ENCODE measurements at regions not wholly inside any gene's neighbourhood (a gene's known extent, or its start where the extent isn't known, plus 50 kb on each side); places are given as distances from the start of the nearest gene placed in this dataset.

DNA sequence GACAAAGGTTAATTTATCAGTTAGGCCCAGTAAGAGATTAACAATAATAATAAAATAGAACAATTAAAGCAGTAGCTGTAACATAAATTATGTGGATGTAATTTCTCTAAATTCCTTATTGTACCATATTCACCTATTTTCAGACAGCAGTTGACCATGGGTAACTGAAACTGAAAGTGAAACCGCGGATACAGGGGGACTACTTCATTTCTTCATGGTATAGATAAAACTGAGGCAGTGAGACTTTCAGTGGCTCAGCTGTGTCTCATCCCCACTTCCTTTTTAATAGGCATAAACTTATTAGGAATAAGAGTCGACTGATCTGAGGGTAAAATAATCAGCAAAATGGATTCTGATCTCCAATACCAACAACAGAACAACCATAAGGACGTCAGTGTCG is 174.0 kb upstream of the WWC1 start:
- no peaks in the 10 kb centered on the region for H3K9me2 ChIP-seq (ENCODE audit: low read depth, low read length)
- H3K36me3 ChIP-seq (ENCODE audit: insufficient read depth, low read length), result no peaks in the 10 kb centered on the region
- no peaks in the 10 kb centered on the region for H3K4me1 ChIP-seq (ENCODE audit: insufficient read depth, low read length, severe bottlenecking)
- no peak overlapping the region for H2AFZ ChIP-seq (ENCODE audit: low read length)
- TF ChIP-seq EZH2 (IDR thresholded peaks at IDR 0.05; ENCODE audit: borderline replicate concordance, low read length), result no peak
- TF ChIP-seq, protein P1, sequence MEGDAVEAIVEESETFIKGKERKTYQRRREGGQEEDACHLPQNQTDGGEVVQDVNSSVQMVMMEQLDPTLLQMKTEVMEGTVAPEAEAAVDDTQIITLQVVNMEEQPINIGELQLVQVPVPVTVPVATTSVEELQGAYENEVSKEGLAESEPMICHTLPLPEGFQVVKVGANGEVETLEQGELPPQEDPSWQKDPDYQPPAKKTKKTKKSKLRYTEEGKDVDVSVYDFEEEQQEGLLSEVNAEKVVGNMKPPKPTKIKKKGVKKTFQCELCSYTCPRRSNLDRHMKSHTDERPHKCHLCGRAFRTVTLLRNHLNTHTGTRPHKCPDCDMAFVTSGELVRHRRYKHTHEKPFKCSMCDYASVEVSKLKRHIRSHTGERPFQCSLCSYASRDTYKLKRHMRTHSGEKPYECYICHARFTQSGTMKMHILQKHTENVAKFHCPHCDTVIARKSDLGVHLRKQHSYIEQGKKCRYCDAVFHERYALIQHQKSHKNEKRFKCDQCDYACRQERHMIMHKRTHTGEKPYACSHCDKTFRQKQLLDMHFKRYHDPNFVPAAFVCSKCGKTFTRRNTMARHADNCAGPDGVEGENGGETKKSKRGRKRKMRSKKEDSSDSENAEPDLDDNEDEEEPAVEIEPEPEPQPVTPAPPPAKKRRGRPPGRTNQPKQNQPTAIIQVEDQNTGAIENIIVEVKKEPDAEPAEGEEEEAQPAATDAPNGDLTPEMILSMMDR (IDR thresholded peaks at IDR 0.05; ENCODE audit: low read length), result no peak
- H3K79me2 ChIP-seq (ENCODE audit: insufficient read depth, low read length), result no peaks in the 10 kb centered on the region
- no peaks in the 10 kb centered on the region for H3F3A ChIP-seq (ENCODE audit: insufficient read depth, low read length)
- H3K27me3 ChIP-seq (ENCODE audit: insufficient read depth, low read length), result no peaks in the 10 kb centered on the region
- no peak overlapping the region for H3K4me2 ChIP-seq (ENCODE audit: low read length)
- no peak overlapping the region for H3K27ac ChIP-seq (ENCODE audit: low read depth, low read length, poor library complexity, severe bottlenecking)
- no peaks in the 10 kb centered on the region for H4K20me1 ChIP-seq (ENCODE audit: insufficient read depth, low read length)
- H3K9ac ChIP-seq (ENCODE audit: low read length), result no peak overlapping the region
- no peaks in the 10 kb centered on the region for H3K9me3 ChIP-seq (ENCODE audit: low read length)
- H3K4me3 ChIP-seq (ENCODE audit: low read depth, low read length, poor library complexity, severe bottlenecking), result no peak overlapping the region

DNA sequence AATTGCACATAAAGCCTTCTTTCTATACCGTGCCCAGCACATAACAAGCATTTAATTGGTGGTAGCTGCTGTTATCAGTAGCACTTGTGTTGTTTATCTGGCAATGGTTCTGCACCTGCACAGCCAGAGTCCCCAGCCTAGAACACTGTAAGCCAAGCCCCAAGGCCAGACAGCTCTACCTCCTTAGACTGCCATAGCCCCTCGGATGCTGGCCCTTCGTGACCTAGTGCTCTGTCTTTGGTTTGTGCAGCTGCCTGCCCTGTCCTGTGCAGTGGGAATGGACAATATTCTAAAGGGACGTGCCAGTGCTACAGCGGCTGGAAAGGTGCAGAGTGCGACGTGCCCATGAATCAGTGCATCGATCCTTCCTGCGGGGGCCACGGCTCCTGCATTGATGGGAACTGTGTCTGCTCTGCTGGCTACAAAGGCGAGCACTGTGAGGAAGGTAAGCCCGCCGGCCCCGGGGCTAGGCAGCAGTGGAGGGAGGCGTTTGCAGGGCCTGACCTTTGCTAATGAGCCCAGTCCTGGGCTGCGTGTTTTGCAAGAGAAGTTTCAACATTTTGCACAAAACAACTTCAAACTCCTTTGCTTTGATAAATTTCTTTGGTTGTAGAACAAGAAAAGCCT is 173.3 kb upstream of the WWC1 start:
- Histone ChIP-seq H3K9me2 (ENCODE audit: low read depth, low read length) (no peaks in the 10 kb centered on the region), H3K4me2 (ENCODE audit: low read length) (no peak overlapping the region), H3K79me2 (ENCODE audit: insufficient read depth, low read length) (no peaks in the 10 kb centered on the region), H4K20me1 (ENCODE audit: insufficient read depth, low read length) (no peaks in the 10 kb centered on the region), H3K27me3 (ENCODE audit: insufficient read depth, low read length) (no peaks in the 10 kb centered on the region), H3K36me3 (ENCODE audit: insufficient read depth, low read length) (no peaks in the 10 kb centered on the region), H3K9ac (ENCODE audit: low read length) (no peak overlapping the region), H3K9me3 (ENCODE audit: low read length) (no peaks in the 10 kb centered on the region), H3K27ac (ENCODE audit: low read depth, low read length, poor library complexity, severe bottlenecking) (no peak overlapping the region), H3F3A (ENCODE audit: insufficient read depth, low read length) (no peaks in the 10 kb centered on the region), H3K4me3 (ENCODE audit: low read depth, low read length, poor library complexity, severe bottlenecking) (no peak overlapping the region), H2AFZ (ENCODE audit: low read length) (no peak overlapping the region), H3K4me1 (ENCODE audit: insufficient read depth, low read length, severe bottlenecking) (no peaks in the 10 kb centered on the region)
- TF ChIP-seq, protein P1 (IDR thresholded peaks at IDR 0.05; ENCODE audit: low read length), result no peak
- no peak for TF ChIP-seq EZH2 (IDR thresholded peaks at IDR 0.05; ENCODE audit: borderline replicate concordance, low read length)

DNA sequence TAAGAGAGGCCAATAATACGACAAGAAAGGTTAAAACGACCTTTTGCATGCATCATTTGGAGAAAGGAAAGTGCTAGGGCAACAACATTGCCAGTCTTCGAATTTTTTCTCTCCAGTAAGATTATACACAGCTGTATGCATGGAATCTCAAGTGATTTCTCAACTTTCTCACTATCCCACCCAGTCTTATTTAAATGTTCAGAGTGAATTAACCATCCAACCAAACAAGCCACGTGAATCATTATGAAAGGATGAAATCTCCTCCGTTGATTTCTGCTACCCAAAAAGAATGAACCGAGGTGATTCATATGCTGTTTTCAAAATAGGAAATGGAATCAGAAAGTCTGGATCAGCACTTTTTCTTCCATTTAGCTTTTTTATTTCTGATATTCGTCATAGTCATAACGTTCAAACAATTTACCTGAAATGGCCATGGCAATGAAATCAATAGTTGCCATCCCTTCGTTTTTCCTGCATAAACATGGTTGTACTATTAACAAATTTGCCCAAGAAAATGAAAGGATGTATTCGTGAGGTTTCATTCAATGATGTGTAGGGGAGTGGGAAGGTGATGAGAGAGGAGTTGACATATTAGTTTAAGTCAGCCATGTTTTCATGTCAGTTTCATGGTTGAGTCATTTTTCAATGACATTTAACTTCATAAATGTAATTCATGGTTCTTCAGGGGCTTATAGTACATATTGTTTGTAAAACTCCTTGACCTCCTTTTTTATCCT is 170.9 kb upstream of the WWC1 start:
- TF ChIP-seq, protein P1 (IDR thresholded peaks at IDR 0.05; ENCODE audit: low read length), result no peak
- no peak for TF ChIP-seq EZH2 (IDR thresholded peaks at IDR 0.05; ENCODE audit: borderline replicate concordance, low read length)
- no peaks in the 10 kb centered on the region for H3K9me3 ChIP-seq (ENCODE audit: low read length)

More for the DNA sequence above, 170.9 kb upstream of the WWC1 start:
- H2AFZ ChIP-seq (ENCODE audit: low read length), result no peak overlapping the region
- H3F3A ChIP-seq (ENCODE audit: insufficient read depth, low read length), result no peaks in the 10 kb centered on the region
- no peaks in the 10 kb centered on the region for H3K4me1 ChIP-seq (ENCODE audit: insufficient read depth, low read length, severe bottlenecking)
- H3K27ac ChIP-seq (ENCODE audit: low read depth, low read length, poor library complexity, severe bottlenecking), result no peak overlapping the region
- no peak overlapping the region for H3K4me3 ChIP-seq (ENCODE audit: low read depth, low read length, poor library complexity, severe bottlenecking)
- H3K36me3 ChIP-seq (ENCODE audit: insufficient read depth, low read length), result no peaks in the 10 kb centered on the region
- no peak overlapping the region for H3K4me2 ChIP-seq (ENCODE audit: low read length)
- no peaks in the 10 kb centered on the region for H3K27me3 ChIP-seq (ENCODE audit: insufficient read depth, low read length)
- no peaks in the 10 kb centered on the region for H3K79me2 ChIP-seq (ENCODE audit: insufficient read depth, low read length)
- H3K9ac ChIP-seq (ENCODE audit: low read length), result no peak overlapping the region
- H4K20me1 ChIP-seq (ENCODE audit: insufficient read depth, low read length), result no peaks in the 10 kb centered on the region
- H3K9me2 ChIP-seq (ENCODE audit: low read depth, low read length), result no peaks in the 10 kb centered on the region
